Stimulated activated CD8-positive, alpha-beta memory T cell treated with anti-CD3 and anti-CD28 coated beads, Interleukin-4, amount 100 ng/mL, for 4 hours (primary cell): ENCODE measurements at regions not wholly inside any gene's neighbourhood (a gene's known extent, or its start where the extent isn't known, plus 50 kb on each side); places are given as distances from the start of the nearest gene placed in this dataset.

Experiments used
- DNase-seq, 2 donors: peaks; one replicate each; pipeline ENCODE4 v3.0.0-alpha.2; 2020; ENCODE audit warnings: low read depth in 2 of 2, low spot score in 1 of 2

- no peak for DNase-seq
These were observed 90.2 kb upstream of the RESF1 start for GRCh38 chr12:31868965-31869364.

GRCh38 chr12:31867292-31867691 is 91.9 kb upstream of the RESF1 start:
- DNase-seq = no peak

DNA sequence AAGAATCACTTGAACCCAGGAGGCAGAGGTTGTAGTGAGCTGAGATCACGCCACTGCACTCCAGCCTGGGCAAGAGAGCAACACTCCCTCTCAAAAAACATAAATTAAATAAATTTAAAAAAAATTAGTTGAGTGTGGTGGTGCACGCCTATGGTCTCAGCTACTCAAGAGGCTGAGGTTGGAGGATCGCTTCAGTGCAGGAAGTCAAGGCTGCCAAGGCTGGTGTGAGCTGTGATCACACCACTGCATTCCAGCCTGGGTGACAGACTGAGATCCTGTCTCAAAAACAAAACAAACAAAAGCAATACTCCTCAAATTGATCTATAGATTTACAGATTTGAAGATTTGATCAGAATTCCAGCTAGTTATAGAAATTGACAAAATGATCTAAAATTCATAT is 92.7 kb upstream of the RESF1 start:
- DNase-seq = no peak

- no peak for DNase-seq
These were observed 94.2 kb upstream of the RESF1 start for GRCh38 chr12:31865023-31865422.

DNA sequence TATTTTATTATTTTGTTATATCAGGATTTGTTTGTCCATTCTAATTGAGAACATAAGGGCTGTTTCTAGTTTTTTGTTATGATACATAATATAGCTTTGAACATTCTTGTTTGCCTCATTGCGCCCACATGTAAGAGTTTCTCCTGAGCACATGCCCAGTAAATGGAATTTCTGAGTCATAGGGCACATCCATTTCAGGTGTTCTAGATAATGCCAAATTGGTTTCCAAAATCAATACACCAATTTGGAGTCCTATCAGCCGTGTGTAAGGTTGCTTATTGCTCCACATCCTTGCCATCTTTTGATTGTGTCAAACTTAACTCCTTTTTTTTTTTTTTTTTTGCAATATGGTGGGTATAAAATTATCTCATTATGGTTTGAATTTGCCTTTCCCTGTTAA is 97.9 kb upstream of the RESF1 start:
- no peak for DNase-seq

DNA sequence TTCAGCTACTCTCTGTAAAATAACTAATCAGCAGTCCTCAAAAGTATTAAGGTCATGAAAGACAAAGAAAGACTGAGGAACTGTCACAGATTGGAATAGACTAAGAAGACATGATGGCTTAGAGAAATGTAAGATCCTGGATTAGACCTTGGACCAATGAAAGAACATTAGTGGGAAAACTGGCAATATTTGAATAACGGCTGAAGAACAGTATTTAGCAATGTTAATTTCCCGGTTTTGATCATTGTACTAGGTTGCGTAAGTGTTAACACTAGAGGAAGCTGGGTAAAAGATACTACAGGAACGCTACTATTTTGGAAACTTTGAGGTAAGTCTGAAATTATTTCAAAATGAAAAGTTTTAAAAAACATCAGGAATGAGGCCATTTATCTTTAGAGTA is 98.8 kb upstream of the RESF1 start:
- DNase-seq = no peak

GRCh38 chr12:31859232-31859977 is 99.8 kb upstream of the RESF1 start:
- DNase-seq = no peak

DNA sequence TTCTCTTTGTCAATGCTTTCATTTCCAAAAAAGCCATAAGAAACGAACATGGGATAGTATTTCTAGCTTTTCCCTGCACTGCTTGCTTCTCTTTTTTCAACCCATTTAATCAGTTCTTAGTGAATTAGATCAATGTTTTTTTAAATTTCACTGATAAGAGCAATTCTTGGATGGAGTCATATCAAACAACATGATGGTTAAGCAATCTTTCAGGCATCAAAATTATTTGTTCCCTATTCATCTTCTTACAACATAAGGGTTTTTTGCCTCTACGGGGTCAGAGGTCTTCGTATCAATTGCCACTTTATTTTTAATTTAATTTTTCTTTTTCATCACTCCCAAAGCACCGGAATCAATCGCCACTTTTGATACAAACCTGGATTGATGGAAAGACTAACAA is 103.8 kb upstream of the RESF1 start:
- no peak for DNase-seq

GRCh38 chr12:31853977-31854376 is 105.2 kb upstream of the RESF1 start:
- DNase-seq = no peak

- DNase-seq = no peak
These were observed 105.7 kb upstream of the RESF1 start for GRCh38 chr12:31853520-31853919.

DNA sequence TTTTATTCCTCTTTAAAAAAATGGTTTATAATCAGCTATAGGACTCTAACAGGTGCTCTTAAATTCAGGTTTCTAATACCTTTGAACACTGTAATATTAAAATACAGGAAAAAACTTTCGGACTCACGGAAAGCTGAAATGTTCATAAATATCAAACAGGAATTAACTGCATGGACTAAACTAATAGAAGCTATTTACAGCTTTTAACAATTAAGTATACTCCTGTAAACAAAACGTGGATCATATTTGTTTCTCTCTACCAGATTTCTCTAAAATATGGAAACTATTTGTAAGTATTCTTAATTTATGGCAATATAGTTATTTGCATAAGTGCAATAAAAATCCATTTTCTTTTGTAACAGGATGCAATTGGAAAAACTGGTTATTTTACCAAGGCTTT is 108.9 kb upstream of the RESF1 start:
- DNase-seq = no peak

GRCh38 chr12:31849090-31849687 is 110.0 kb upstream of the RESF1 start:
- DNase-seq = no peak

DNA sequence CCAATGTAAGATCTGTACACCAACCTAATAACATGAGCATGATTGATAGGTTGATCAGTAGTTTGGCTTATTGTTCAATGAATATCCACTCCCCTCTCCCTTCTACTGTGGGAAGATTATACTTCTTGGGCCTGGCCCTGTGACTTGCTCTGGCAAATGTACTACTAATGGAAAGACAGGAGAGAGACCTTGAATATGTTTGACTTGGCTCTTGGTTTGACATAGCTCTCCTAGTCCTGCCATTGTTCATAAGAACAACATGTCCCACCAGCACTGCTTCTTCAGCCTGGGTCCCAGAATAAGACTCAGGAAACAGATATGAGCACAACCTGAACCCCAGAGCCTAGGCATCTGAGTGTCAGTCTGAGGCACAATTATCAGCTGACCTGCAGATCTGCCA is 112.8 kb upstream of the RESF1 start:
- DNase-seq = no peak

- no peak for DNase-seq
These were observed 113.4 kb upstream of the RESF1 start for GRCh38 chr12:31845613-31846322.

DNA sequence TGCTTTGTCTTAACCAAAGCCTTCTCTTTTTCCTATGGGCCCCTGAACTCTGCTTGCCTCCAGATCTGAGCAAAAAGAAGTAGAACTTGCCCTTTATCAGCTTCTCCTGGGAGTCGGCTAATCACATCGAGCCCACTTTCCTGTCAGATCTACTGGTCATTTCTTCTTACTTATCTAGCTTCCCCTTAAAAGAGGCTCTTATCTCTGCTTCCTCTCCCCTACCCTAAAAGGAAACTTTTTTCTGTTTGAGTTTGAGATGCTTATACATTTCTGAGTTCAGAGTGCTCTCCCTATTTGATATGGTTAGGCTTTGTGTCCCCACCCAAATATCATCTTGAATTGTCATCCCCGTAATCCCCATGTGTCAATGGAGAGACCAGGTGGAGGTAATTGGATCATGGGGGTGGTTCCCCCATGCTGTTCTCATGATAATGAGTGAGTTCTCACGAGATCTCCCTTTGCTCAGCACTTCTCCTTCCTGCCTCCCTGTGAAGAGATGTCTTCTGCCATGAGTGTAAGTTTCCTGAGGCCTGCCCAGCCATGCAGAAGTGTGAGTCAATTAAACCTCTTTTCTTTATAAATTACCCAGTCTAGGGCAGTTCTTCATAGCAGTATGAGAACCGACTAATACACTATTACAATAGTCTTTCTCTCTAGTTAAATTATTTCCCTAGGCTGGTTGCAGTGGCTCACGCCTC is 114.7 kb upstream of the AMN1 start:
- DNase-seq = no peak

DNA sequence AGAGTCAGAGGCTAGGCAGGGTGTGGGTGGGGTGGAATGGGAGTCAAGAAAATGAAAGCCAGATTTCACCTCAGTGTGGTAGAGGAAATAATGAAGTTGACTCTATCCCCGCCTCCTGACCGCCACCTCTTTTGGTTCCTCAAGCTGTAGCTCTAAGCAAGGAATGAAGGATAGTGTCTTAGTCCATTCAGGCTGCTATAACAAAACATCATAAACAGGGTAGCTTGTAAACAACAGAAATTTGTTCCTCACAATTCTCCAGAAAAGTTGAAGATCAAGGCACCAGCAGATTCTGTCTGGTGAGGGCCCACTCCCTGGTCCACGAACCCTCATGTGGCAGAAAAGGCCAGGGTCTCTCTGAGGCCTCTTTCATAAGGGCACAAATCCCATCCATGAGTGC is 109.1 kb upstream of the AMN1 start:
- no peak for DNase-seq

DNA sequence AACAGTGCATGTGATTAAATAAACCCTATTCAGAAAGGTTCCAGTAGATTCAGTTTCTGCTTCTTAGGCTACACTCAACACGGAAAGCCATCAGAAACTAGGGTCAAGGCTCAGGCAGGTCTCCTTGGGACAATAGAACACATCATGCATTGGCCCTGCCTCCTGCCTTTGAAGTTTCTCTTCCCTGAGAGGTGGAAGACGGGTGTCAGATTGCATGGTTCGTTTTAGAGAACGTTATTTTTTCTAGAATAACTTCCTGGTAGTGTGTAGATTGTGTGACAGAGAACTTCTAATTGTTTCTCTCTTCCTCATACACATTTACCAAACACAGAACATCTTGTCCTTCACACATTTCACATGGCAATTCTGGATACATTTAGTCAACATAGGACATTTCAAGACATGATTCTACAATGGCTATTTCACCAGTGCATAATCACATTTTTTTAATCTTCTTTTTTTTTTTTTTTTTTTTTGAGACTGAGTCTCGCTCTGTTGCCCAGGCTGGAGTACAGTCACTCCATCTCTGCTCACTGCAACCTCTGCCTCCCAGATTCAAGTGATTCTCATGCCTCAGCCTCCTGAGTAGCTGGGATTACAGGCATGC is 106.6 kb upstream of the AMN1 start:
- no peak for DNase-seq

DNA sequence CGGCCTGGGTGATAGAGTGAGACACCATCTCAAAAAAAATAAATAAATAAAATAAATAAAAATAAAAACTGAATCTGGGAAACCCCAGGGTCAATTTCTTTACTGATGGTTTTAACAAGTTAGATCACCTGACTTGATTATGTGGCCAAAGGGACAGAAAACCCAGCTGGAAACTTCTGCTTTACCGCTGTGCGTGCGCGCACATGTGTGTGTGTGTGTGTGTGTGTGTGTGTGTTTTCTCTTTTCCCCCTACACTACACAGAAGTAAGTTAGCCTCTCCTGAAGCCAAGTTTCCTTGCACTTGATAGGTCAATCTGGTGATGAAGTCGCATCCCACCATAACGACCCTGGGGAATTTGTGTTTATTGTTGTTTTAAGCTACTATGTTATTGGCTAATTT is 105.3 kb upstream of the AMN1 start:
- DNase-seq = no peak

- DNase-seq = peak in 1 of 2 donors; percentile 5
These were observed 104.2 kb upstream of the AMN1 start for GRCh38 chr12:31832740-31833729.

DNA sequence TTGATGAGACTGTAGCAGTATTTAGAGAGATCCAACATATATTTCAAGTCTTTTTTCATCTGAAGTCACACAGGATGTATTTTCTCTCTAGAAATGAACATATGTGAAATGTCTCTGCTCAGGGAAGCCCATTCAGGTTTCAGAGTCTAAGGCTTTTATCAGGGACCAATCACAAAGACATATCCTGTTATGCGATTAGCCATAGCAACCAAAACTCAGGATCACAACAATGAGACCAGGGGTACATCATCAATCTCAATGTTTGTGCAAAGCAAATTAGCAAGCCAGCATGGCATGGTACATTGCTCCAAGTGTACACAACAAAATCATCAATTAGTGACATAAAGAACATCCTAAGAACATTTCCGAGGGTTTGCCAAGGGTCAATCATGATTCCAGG is 99.2 kb upstream of the AMN1 start:
- no peak for DNase-seq
